ENCODE measurements at regions not wholly inside any gene's neighbourhood (a gene's known extent, or its start where the extent isn't known, plus 50 kb on each side); places are given as distances from the start of the nearest gene placed in this dataset.

DNA sequence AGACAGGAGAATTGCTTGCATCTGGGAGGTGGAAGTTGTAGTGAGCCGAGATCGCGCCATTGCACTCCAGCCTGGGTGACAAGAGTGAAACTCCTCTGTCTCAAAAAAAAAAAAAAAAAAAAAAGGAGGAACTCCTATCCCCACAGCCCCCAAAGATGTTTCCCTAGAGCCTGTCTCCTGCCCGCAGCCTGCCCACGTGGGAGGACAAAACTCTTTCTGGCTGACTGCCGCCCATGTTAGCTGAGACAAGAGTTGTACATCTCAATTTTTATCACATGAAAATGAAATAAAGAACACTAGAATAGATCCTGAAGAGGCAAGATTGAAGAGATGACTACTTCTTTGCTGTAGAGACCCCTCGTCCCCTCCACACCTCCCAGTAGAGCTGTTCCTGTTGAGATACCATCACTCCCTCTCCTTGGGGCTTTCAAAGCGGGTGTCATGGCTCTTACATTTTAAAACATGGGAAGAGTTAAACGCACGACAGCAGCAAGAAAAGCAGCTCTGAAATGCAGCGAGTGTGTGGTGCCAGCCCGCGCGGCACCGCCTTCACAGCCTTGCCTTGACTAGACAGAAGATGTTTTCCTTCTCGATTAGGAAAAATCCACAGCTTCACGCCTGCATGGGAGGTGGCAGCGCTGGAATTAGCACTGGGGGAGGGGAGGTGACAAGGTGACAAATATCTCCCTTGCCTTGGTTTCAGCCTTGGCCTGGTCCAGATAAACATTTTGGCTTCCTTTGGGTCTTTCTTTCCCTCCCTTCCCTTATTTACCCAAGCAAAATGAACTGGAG lies 253.4 kb upstream of the CSF3R start:
- H3K4me3 ChIP-seq (ENCODE audit: low read depth, low read length): no peak overlapping the region
- TF ChIP-seq, protein P1, sequence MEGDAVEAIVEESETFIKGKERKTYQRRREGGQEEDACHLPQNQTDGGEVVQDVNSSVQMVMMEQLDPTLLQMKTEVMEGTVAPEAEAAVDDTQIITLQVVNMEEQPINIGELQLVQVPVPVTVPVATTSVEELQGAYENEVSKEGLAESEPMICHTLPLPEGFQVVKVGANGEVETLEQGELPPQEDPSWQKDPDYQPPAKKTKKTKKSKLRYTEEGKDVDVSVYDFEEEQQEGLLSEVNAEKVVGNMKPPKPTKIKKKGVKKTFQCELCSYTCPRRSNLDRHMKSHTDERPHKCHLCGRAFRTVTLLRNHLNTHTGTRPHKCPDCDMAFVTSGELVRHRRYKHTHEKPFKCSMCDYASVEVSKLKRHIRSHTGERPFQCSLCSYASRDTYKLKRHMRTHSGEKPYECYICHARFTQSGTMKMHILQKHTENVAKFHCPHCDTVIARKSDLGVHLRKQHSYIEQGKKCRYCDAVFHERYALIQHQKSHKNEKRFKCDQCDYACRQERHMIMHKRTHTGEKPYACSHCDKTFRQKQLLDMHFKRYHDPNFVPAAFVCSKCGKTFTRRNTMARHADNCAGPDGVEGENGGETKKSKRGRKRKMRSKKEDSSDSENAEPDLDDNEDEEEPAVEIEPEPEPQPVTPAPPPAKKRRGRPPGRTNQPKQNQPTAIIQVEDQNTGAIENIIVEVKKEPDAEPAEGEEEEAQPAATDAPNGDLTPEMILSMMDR (IDR thresholded peaks at IDR 0.05; ENCODE audit: low read depth, low read length): no peak

DNA sequence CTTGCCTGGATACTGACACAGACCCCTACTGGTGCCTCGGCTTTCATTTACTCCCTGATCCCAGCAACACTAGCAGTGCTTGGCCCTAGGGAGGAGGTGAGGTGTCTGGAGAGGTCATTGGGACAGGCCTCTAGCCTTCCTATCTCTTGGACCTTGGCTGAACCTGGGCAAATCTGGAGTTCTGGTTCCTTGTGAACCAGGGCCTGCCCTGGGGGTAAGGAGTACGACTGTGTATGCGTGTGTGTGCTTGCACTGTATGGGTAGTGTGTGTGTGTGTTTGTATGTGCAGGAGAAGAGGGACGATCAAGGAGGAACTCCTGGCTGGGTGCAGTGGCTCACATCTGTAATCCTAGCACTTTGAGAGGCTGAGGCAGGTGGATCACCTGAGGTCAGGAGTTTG lies 252.7 kb upstream of the CSF3R start:
- TF ChIP-seq, protein P1 (IDR thresholded peaks at IDR 0.05; ENCODE audit: low read depth, low read length): no peak
- no peak overlapping the region for H3K4me3 ChIP-seq (ENCODE audit: low read depth, low read length)

DNA sequence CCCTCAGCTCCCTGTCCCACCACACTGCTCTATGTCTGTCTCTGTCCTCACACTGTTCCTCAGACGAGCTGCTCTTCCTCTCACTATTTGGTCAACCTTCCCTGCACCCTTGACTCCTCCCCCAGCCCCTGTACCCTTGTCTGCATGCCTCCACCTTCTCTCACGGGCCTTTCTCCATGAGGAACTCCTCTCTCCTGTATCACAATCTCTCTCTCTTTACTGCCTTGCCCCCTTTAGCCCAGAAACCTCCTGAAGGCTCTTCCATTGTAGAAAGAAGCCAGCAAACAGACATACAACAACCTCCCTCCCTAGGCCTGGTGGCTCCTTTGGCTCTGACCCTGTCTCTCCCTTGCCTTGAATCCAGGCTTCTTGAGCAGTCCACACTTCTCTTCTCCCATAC lies 251.6 kb upstream of the CSF3R start:
- TF ChIP-seq, protein P1 (IDR thresholded peaks at IDR 0.05; ENCODE audit: low read depth, low read length): no peak

DNA sequence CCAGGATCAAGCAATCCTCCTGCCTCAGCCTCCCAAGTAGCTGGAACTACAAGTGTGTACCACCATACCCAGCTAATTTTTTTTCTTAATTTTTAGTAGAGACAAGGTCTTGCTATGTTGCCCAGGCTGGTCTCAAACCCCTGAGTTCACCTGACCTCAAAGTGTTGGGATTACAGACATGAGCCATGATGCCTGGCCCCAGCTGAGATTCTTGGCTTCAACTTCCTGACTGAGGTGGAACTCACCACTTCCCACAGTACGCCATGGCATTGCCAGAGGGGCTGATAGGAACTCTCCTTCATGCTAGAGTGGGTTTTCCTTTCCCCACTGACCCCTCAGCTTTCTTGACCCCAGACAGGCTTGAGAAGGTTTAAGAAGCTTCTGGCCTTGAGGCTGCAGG lies 251.0 kb upstream of the CSF3R start:
- H3K4me3 ChIP-seq (ENCODE audit: low read depth, low read length): no peak overlapping the region
- TF ChIP-seq, protein P1 (IDR thresholded peaks at IDR 0.05; ENCODE audit: low read depth, low read length): no peak

More for the DNA sequence above, 251.6 kb upstream of the CSF3R start:
- no peak overlapping the region for H3K4me3 ChIP-seq (ENCODE audit: low read depth, low read length)

DNA sequence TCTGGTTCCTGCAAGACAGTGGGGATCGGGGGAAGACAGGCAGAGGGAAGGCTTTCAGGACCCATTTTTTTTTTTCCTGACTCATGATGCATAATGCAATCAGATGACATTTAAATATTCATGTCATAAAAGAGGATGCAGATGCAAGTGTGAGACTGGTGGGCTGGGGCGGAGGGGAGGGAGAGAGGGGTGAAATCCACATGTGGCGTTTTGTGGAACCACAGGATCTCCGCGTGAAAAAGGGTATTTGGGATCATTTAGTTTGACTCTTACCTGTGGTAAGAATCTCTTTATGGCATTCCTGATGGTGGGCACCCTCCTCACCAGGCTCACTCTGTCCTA lies 249.3 kb upstream of the CSF3R start:
- TF ChIP-seq, protein P1 (IDR thresholded peaks at IDR 0.05; ENCODE audit: low read depth, low read length): no peak
- H3K4me3 ChIP-seq (ENCODE audit: low read depth, low read length): no peak overlapping the region

DNA sequence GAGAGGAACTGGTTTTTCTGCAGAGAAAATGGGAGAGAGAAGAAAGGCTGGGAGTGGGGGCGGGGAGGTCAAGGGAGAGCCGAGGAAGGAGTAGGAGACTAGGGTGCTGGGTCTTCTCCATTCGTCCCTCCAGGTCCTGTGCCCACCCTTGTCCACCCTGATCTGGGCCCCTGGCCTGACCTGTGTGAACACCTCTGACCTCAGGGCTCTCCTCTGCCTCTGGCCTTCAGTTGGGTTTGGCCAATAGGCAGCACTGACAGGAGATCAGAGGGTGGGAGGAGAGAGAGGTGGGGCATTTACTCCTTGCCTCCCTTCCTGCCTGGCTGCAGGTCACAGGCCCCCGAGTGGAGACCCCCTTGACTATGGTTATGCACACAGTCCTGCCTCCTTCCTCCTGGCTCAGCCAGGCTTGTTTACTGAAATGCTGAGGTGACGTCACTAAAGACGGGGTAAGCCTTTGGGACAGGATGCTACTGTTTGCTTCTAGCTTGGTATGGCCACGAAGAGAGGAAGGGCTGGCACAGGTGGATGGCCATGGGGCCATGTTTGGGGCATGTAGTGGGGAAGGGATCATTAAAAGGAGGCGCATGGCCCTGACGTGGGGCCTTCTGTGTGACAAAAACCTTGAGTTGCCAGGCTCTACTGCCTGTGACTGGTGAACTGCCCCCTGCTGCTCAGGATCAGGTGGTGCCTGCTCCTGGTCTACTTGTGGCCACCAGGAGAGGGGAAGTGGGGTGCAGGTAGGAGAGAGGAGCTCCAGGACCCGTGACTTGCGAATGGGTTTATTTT lies 248.7 kb upstream of the CSF3R start:
- H3K4me3 ChIP-seq (ENCODE audit: low read depth, low read length): no peak overlapping the region
- TF ChIP-seq, protein P1 (IDR thresholded peaks at IDR 0.05; ENCODE audit: low read depth, low read length): no peak

DNA sequence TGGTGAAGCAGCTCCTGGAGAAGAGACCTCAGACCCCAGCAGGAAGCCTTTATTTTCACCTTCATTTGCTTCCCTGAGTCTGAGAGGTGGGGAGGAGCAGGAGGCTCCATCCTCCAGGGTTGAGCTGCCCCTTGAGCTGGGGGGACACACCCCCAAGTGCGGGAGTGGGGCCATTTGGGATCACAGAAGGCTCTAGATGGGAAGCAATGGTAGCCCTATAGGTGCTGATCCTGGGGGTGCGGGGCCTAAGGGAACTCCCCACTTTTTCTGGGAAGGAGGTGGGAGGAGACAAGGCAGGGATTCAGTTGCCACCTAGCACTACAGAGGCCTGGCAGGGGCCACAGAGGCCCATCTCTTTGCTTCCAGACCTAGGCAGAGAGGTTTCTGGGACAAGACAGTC lies 247.9 kb upstream of the CSF3R start:
- no peak overlapping the region for H3K4me3 ChIP-seq (ENCODE audit: low read depth, low read length)
- TF ChIP-seq, protein P1 (IDR thresholded peaks at IDR 0.05; ENCODE audit: low read depth, low read length): no peak
